Activated CD4-positive, alpha-beta T cell treated with anti-CD3 and anti-CD28 coated beads for 24 hours (primary cell): ENCODE measurements at regions not wholly inside any gene's neighbourhood (a gene's known extent, or its start where the extent isn't known, plus 50 kb on each side); places are given as distances from the start of the nearest gene placed in this dataset.

Experiments used
- DNase-seq, 2 donors: peaks; one replicate each; pipeline ENCODE4 v3.0.0-alpha.2; 2020; ENCODE audit warnings: low read depth in 2 of 2

GRCh38 chr3:59698091-59698490, 648.3 kb upstream of the CFAP20DC start:
- no peak for DNase-seq

- no peak for DNase-seq
Measured at GRCh38 chr3:59696783-59697182, 647.0 kb upstream of the CFAP20DC start.

- DNase-seq, result no peak
Measured at GRCh38 chr3:59695860-59696259, 646.0 kb upstream of the CFAP20DC start.

- no peak for DNase-seq
Measured at GRCh38 chr3:59692117-59692516, 642.3 kb upstream of the CFAP20DC start.

- no peak for DNase-seq
Measured at GRCh38 chr3:59690886-59691285, 641.1 kb upstream of the CFAP20DC start.

GRCh38 chr3:59688636-59689035, 638.8 kb upstream of the CFAP20DC start:
- DNase-seq, result no peak

GRCh38 chr3:59685432-59685831, 635.6 kb upstream of the CFAP20DC start:
- DNase-seq, result no peak

GRCh38 chr3:59684766-59685165, 634.9 kb upstream of the CFAP20DC start:
- DNase-seq, result no peak

GRCh38 chr3:59680919-59681318, 631.1 kb upstream of the CFAP20DC start:
- DNase-seq, result no peak

GRCh38 chr3:59677747-59678702, 628.2 kb upstream of the CFAP20DC start:
- DNase-seq, result no peak

- no peak for DNase-seq
Measured at GRCh38 chr3:59675495-59675894, 625.7 kb upstream of the CFAP20DC start.

GRCh38 chr3:59663076-59663850, 613.4 kb upstream of the CFAP20DC start:
- DNase-seq, result no peak

GRCh38 chr3:59660852-59661625, 611.2 kb upstream of the CFAP20DC start:
- no peak for DNase-seq

- DNase-seq, result no peak
Measured at GRCh38 chr3:59660376-59660775, 610.6 kb upstream of the CFAP20DC start.

GRCh38 chr3:59659755-59660154, 609.9 kb upstream of the CFAP20DC start:
- no peak for DNase-seq

GRCh38 chr3:59658866-59659265, 609.0 kb upstream of the CFAP20DC start:
- no peak for DNase-seq

GRCh38 chr3:59658274-59658673, 608.4 kb upstream of the CFAP20DC start:
- DNase-seq, result no peak

GRCh38 chr3:59655418-59656015, 605.7 kb upstream of the CFAP20DC start:
- DNase-seq, result no peak

GRCh38 chr3:59654480-59655417, 604.9 kb upstream of the CFAP20DC start:
- no peak for DNase-seq

- no peak for DNase-seq
Measured at GRCh38 chr3:59654123-59654479, 604.3 kb upstream of the CFAP20DC start.
